B cell (primary cell): ENCODE measurements at regions not wholly inside any gene's neighbourhood (a gene's known extent, or its start where the extent isn't known, plus 50 kb on each side); places are given as distances from the start of the nearest gene placed in this dataset.

Source experiments
- ATAC-seq: fragments of 200-7000 bp; cut with Tn5 transposase; one replicate; pipeline ENCODE4 v1.10.0; 2021; ENCODE audit warnings: low read depth, mild to moderate bottlenecking, moderate number of reproducible peaks, moderate library complexity
- CTCF ChIA-PET: fragments of 350-600 bp; sonication (Branson Sonifier 250); formaldehyde crosslinking; loops from one replicate; lab custom pipeline; 2021; ENCODE audit warnings: antibody characterized with exemption, inconsistent platforms; lab: Charles Lee
- POLR2A ChIA-PET: fragments of 350-600 bp; sonication (Branson Sonifier 250); formaldehyde crosslinking; loops from one replicate; lab custom pipeline; 2021; ENCODE audit warnings: antibody characterized with exemption; lab: Charles Lee
- DNase-seq: peaks from one replicate; pipeline ENCODE4 v3.0.0; 2013
- H2AFZ ChIP-seq: 2 replicates; pipeline ENCODE4 v1.6.1; 2012; ENCODE audit warnings: mild to moderate bottlenecking, low read depth, low read length; ENCODE audit not compliant: insufficient read depth, poor library complexity, severe bottlenecking
- H3K27ac ChIP-seq, 2 donors: 1 replicate in 1 of 2; 2 replicates in 1 of 2; pipeline ENCODE4 v1.5.1; 2012 to 2013; ENCODE audit warnings: low read length in 2 of 2, mild to moderate bottlenecking in 2 of 2, moderate library complexity in 1 of 2
- H3K27me3 ChIP-seq, 4 experiments: fragments of 200-600 bp in 1 of 4; sonication (generic) in 1 of 4; replicated peaks in 1 of 4; 1 replicate in 2 of 4; 2 replicates in 2 of 4; pipeline versions ENCODE4 v1.6.1 to v1.7.0; 2013 to 2016; ENCODE audit warnings: low read length in 3 of 4, mild to moderate bottlenecking in 2 of 4, mixed read lengths in 1 of 4, moderate library complexity in 1 of 4; ENCODE audit not compliant: insufficient read depth in 4 of 4, control insufficient read depth in 3 of 4; ENCODE audit errors: control extremely low read depth in 1 of 4
- H3K36me3 ChIP-seq, 2 experiments: replicated peaks in 1 of 2; 1 replicate in 1 of 2; 2 replicates in 1 of 2; pipeline versions ENCODE4 v1.6.1 to v1.7.1; 2013; ENCODE audit warnings: low read length in 1 of 2; ENCODE audit not compliant: insufficient read depth in 2 of 2, control insufficient read depth in 1 of 2; ENCODE audit errors: control extremely low read depth in 1 of 2, extremely low read depth in 1 of 2
- H3K4me1 ChIP-seq, 2 donors: fragments of 200-600 bp in 1 of 2; sonication (generic) in 1 of 2; 1 replicate in 1 of 2; 2 replicates in 1 of 2; pipeline versions ENCODE4 v1.5.1 to v1.6.1; 2013 to 2017; ENCODE audit warnings: low read length in 2 of 2; ENCODE audit not compliant: control insufficient read depth in 2 of 2, insufficient read depth in 2 of 2
- H3K4me2 ChIP-seq: replicated peaks from 2 replicates; pipeline ENCODE3; 2012; ENCODE audit warnings: mild to moderate bottlenecking, low read depth, low read length; ENCODE audit not compliant: poor library complexity, severe bottlenecking
- H3K4me3 ChIP-seq, 5 experiments: fragments of 200-600 bp in 1 of 5; sonication (generic) in 1 of 5; 1 replicate in 3 of 5; 2 replicates in 2 of 5; pipeline versions ENCODE4 v1.5.1 to v1.7.0; 2011 to 2016; ENCODE audit warnings: low read length in 4 of 5, mild to moderate bottlenecking in 4 of 5, low read depth in 2 of 5, control low read depth in 1 of 5, moderate library complexity in 1 of 5; ENCODE audit not compliant: insufficient read depth in 1 of 5; ENCODE audit errors: control extremely low read depth in 1 of 5, extremely low read depth in 1 of 5
- H3K79me2 ChIP-seq: fragments of 200-600 bp; sonication (generic); one replicate; pipeline ENCODE4 v1.6.0; 2016; ENCODE audit warnings: low read length; ENCODE audit not compliant: control insufficient read depth, insufficient read depth
- H3K9ac ChIP-seq: fragments of 200-600 bp; sonication (generic); 2 replicates; pipeline ENCODE4 v1.6.1; 2017; ENCODE audit warnings: mild to moderate bottlenecking, low read length, moderate library complexity
- H3K9me3 ChIP-seq, 3 donors: one replicate each; pipeline versions ENCODE4 v1.6.1 to v1.7.1; 2013; ENCODE audit warnings: low read length in 2 of 3; ENCODE audit not compliant: control insufficient read depth in 2 of 3, insufficient read depth in 1 of 3; ENCODE audit errors: control extremely low read depth in 1 of 3
- H4K20me1 ChIP-seq: 2 replicates; pipeline ENCODE4 v1.6.0; 2012; ENCODE audit warnings: mild to moderate bottlenecking, low read length; ENCODE audit not compliant: insufficient read depth, control insufficient read depth, poor library complexity, severe bottlenecking
- H3K27ac Mint-ChIP-seq: one replicate; pipeline ENCODE4 v1.8.0; 2021; ENCODE audit warnings: mixed read lengths
- H3K27me3 Mint-ChIP-seq: one replicate; pipeline ENCODE4 v1.8.0; 2021; ENCODE audit warnings: mixed read lengths
- H3K4me1 Mint-ChIP-seq: one replicate; pipeline ENCODE4 v1.8.0; 2021; ENCODE audit warnings: mixed read lengths
- H3K4me3 Mint-ChIP-seq: one replicate; pipeline ENCODE4 v1.8.0; 2021; ENCODE audit warnings: mixed read lengths
- H3K9me3 Mint-ChIP-seq: one replicate; pipeline ENCODE4 v1.8.0; 2022; ENCODE audit warnings: mixed read lengths; ENCODE audit not compliant: insufficient read depth
- CTCF ChIP-seq: fragments of 200-600 bp; IDR thresholded peaks from one replicate; pipeline ENCODE4 v1.8.0; 2022; ENCODE audit warnings: antibody characterized with exemption, mild to moderate bottlenecking
- EZH2 ChIP-seq: IDR thresholded peaks from 2 replicates; pipeline ENCODE4 v1.6.1; 2012; ENCODE audit warnings: borderline replicate concordance, low read depth, mild to moderate bottlenecking, moderate library complexity, low read length; ENCODE audit not compliant: insufficient read depth, poor library complexity, severe bottlenecking
- WGBS: methylation state at CpG from one replicate; pipeline ENCODE4 v1.1.5; 2013; ENCODE audit warnings: missing lambda C conversion rate; ENCODE audit not compliant: insufficient coverage; 5-methylcytosine and 5-hydroxymethylcytosine counted together
- intact Hi-C: fragments of 100-400 bp; cut with micrococcal nuclease; formaldehyde crosslinking; loops from one replicate; pipeline ENCODE4 v1.10.0; 2022

DNA sequence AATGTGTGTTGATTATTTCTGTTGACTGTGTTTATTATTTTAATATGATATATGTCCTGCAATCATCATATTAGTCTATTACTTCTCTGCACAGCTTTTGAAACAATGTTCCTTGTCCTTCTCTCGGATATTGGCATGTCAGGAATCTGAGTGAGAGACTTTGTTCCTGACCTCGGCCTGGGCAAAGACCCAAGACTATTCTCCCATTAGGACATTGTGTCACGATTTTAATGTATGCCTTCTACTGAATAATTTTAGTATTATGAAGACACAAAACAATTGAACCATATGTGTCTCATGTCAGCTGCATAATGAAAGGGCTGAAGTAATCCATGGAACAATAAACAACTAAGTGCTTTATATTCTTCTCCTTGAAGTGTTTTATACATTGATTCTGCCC lies 580.8 kb upstream of the TENM3 start:
- Histone ChIP-seq H3K4me1 (no peaks in the 10 kb centered on the region), H3K79me2 (no peaks in the 10 kb centered on the region), H3K4me2 (no peak overlapping the region), H3K4me3 (no peak overlapping the region), H3K36me3 (no peaks in the 10 kb centered on the region), H4K20me1 (no peaks in the 10 kb centered on the region), H3K27ac (no peak overlapping the region), H3K9me3 (peaks cover 0 to 4% (median 0%) of the 10 kb centered on the region in 3 donors), H3K9ac (no peak overlapping the region), H3K27me3 (no peaks in the 10 kb centered on the region), H2AFZ (no peak overlapping the region)
- H3K4me1 Mint-ChIP-seq, result no peaks in the 10 kb centered on the region
- POLR2A ChIA-PET, result no interaction called here
- CTCF ChIA-PET, result no interaction called here
- WGBS, result no CpG with 5 or more reads among the region's 3 CpGs
- DNase-seq, result no peak
- intact Hi-C loops, result no loop called here
- no peak overlapping the region for H3K27ac Mint-ChIP-seq
- H3K9me3 Mint-ChIP-seq, result peaks cover 2% of the 10 kb centered on the region
- ATAC-seq, result no peak
- no peak overlapping the region for H3K4me3 Mint-ChIP-seq
- H3K27me3 Mint-ChIP-seq, result no peaks in the 10 kb centered on the region
- TF ChIP-seq CTCF (no peak), EZH2 (no peak)

- TF ChIP-seq EZH2, result no peak
- TF ChIP-seq CTCF, result no peak
- Histone ChIP-seq H3K4me2 (no peak overlapping the region), H3K4me1 (no peaks in the 10 kb centered on the region), H3K79me2 (no peaks in the 10 kb centered on the region), H2AFZ (no peak overlapping the region), H3K4me3 (no peak overlapping the region), H3K27ac (no peak overlapping the region), H4K20me1 (no peaks in the 10 kb centered on the region), H3K9me3 (no peaks in the 10 kb centered on the region), H3K27me3 (no peaks in the 10 kb centered on the region), H3K36me3 (no peaks in the 10 kb centered on the region), H3K9ac (no peak overlapping the region)
- intact Hi-C loops, result no loop called here
- Mint-ChIP-seq H3K9me3 (peaks cover 2% of the 10 kb centered on the region), H3K27ac (no peak overlapping the region), H3K4me1 (no peaks in the 10 kb centered on the region), H3K4me3 (no peak overlapping the region), H3K27me3 (no peaks in the 10 kb centered on the region)
- no peak for DNase-seq
- no peak for ATAC-seq
- no CpG with 5 or more reads among the region's 2 CpGs for WGBS
- CTCF ChIA-PET, result no interaction called here
- POLR2A ChIA-PET, result no interaction called here
Measured at GRCh38 chr4:181670506-181670905, 572.7 kb upstream of the TENM3 start.
